ENCODE measurements at regions not wholly inside any gene's neighbourhood (a gene's known extent, or its start where the extent isn't known, plus 50 kb on each side); places are given as distances from the start of the nearest gene placed in this dataset.

DNA sequence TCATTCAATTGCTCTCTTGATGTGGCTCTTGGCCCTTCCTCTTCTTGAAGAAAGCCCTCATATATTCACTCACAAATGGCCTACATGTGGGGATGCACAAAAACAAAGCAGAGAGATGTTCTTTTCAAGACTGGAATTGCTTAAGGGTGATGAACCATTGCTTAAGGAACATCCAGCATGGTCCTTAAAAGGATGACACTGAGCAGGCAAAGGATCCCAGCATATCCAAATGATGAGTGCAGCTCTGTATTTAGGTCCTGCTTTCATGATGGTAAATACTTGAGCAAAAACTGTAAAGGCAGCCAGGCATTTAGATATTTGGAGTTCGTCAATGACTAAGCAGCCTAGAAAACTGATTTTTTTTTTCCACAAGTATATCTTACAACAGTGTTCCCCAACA lies 173.8 kb upstream of the ARRDC4 start:
- ChIA-PET CTCF (no interaction called here), POLR2A (ENCODE audit: unreplicated experiment) (no interaction called here)
- Histone ChIP-seq H2BK5ac (ENCODE audit: low read depth, low read length, poor library complexity, severe bottlenecking) (no peak overlapping the region), H2BK120ac (ENCODE audit: low read depth, low read length) (no peak overlapping the region), H2AK9ac (replicated peaks; ENCODE audit: low read depth, low read length, poor library complexity) (no peak overlapping the region), H3K9me3 (ENCODE audit: control insufficient read depth, insufficient read depth, low read length) (peaks cover 23% of the 10 kb centered on the region), H3K56ac (ENCODE audit: extremely low read depth, insufficient read depth, low read length) (no peak overlapping the region), H4K5ac (ENCODE audit: low read depth, low read length) (no peak overlapping the region), H3K27ac (ENCODE audit: insufficient read depth, low read length) (no peak overlapping the region), H3K4ac (ENCODE audit: low read depth, low read length) (no peak overlapping the region), H3K27me3 (ENCODE audit: control insufficient read depth, insufficient read depth, low read length) (no peaks in the 10 kb centered on the region), H4K8ac (ENCODE audit: low read depth in 2 of 2, low read length in 2 of 2) (no peak overlapping the region), H3K9me1 (ENCODE audit: insufficient read depth, low read length) (no peaks in the 10 kb centered on the region), H2AK5ac (ENCODE audit: low read depth, low read length) (no peak overlapping the region), H3K18ac (ENCODE audit: low read depth, low read length) (no peak overlapping the region), H3K79me1 (ENCODE audit: low read depth in 1 of 2, low read length in 2 of 2) (no peaks in the 10 kb centered on the region), H2BK15ac (ENCODE audit: low read depth, low read length) (no peak overlapping the region), H3K23ac (ENCODE audit: low read depth, low read length) (no peak overlapping the region), H3K14ac (replicated peaks; ENCODE audit: low read depth, low read length) (no peak overlapping the region), H3K4me3 (ENCODE audit: insufficient read depth, low read depth, low read length) (no peak overlapping the region), H2BK20ac (ENCODE audit: low read depth, low read length) (no peak overlapping the region), H3K4me1 (ENCODE audit: control insufficient read depth, insufficient read depth, low read length) (no peaks in the 10 kb centered on the region), H2AFZ (replicated peaks; ENCODE audit: low read length, poor library complexity) (no peak overlapping the region), H4K91ac (ENCODE audit: insufficient read depth, low read depth, low read length) (no peak overlapping the region), H3K36me3 (ENCODE audit: control insufficient read depth, insufficient read depth, low read length) (no peaks in the 10 kb centered on the region), H3K9ac (ENCODE audit: low read depth, low read length) (no peak overlapping the region), H4K20me1 (ENCODE audit: insufficient read depth, low read length) (no peaks in the 10 kb centered on the region), H3K4me2 (ENCODE audit: low read depth, low read length) (no peak overlapping the region)
- intact Hi-C loops (cut with micrococcal nuclease), result no loop called here
- ATAC-seq (ENCODE audit: low read depth) (no peak), DNase-seq (no peak)
- in situ Hi-C loops (cut with MboI; ENCODE audit: low sequenced_read_pairs), result no loop called here
- TF ChIP-seq RCOR1 (IDR thresholded peaks at IDR 0.05; ENCODE audit: insufficient replicate concordance, low read length) (no peak), FOS (IDR thresholded peaks at IDR 0.05; ENCODE audit: low read depth, low read length) (no peak), MAFK (IDR thresholded peaks at IDR 0.05; ENCODE audit: low read depth, low read length) (no peak), ELK1 (IDR thresholded peaks at IDR 0.05; ENCODE audit: borderline replicate concordance, low read depth, low read length) (no peak), CHD1 (IDR thresholded peaks at IDR 0.05; ENCODE audit: low read depth, low read length) (no peak), MXI1 (IDR thresholded peaks at IDR 0.05; ENCODE audit: borderline replicate concordance, low read depth, low read length) (no peak)
- dilution Hi-C loops (cut with HindIII; ENCODE audit: low sequenced_read_pairs, unreplicated experiment), result no loop called here
- WGBS, 2 experiments (ENCODE audit: extremely low coverage in 2 of 2, insufficient read length in 1 of 2), result no CpG with 5 or more reads among the region's 1 CpG
- no TSS peak for BruUV-seq (replicated peaks)

All from IMR-90 (cell line).